Nephron progenitor cell (in vitro differentiated cells): ENCODE measurements at regions not wholly inside any gene's neighbourhood (a gene's known extent, or its start where the extent isn't known, plus 50 kb on each side); places are given as distances from the start of the nearest gene placed in this dataset.

Experiments
- DNase-seq: peaks from one replicate; pipeline ENCODE4 v3.0.0; 2021
- H3K27ac Mint-ChIP-seq: 2 replicates; pipeline ENCODE4 v1.8.0; 2021; ENCODE audit warnings: mild to moderate bottlenecking, moderate library complexity, mixed read lengths
- H3K27me3 Mint-ChIP-seq: 2 replicates; pipeline ENCODE4 v1.8.0; 2021; ENCODE audit warnings: mild to moderate bottlenecking, low read depth, mixed read lengths; ENCODE audit not compliant: poor library complexity
- H3K36me3 Mint-ChIP-seq: 2 replicates; pipeline ENCODE4 v1.8.0; 2021; ENCODE audit warnings: low read depth, mixed read lengths
- H3K4me1 Mint-ChIP-seq: 2 replicates; pipeline ENCODE4 v1.8.0; 2021; ENCODE audit warnings: mixed read lengths
- H3K4me3 Mint-ChIP-seq: 2 replicates; pipeline ENCODE4 v1.8.0; 2021; ENCODE audit warnings: mild to moderate bottlenecking, moderate library complexity, mixed read lengths
- H3K9me3 Mint-ChIP-seq: 2 replicates; pipeline ENCODE4 v1.8.0; 2021; ENCODE audit warnings: mild to moderate bottlenecking, moderate library complexity, mixed read lengths
- CTCF ChIP-seq: fragments of 200-600 bp; sonication (generic); IDR thresholded peaks from 2 replicates; pipeline ENCODE4 v1.5.0; 2021; ENCODE audit warnings: antibody characterized with exemption

GRCh38 chr18:28855524-28855923 lies 678.6 kb upstream of the CDH2 start:
- H3K4me1 Mint-ChIP-seq: no peaks in the 10 kb centered on the region
- no peaks in the 10 kb centered on the region for H3K9me3 Mint-ChIP-seq
- no peak for DNase-seq
- no peak for TF ChIP-seq CTCF
- H3K4me3 Mint-ChIP-seq: no peak overlapping the region
- no peaks in the 10 kb centered on the region for H3K36me3 Mint-ChIP-seq
- no peak overlapping the region for H3K27ac Mint-ChIP-seq
- no peaks in the 10 kb centered on the region for H3K27me3 Mint-ChIP-seq

- H3K36me3 Mint-ChIP-seq: no peaks in the 10 kb centered on the region
- no peak overlapping the region for H3K4me3 Mint-ChIP-seq
- no peak for TF ChIP-seq CTCF
- no peaks in the 10 kb centered on the region for H3K9me3 Mint-ChIP-seq
- DNase-seq: no peak
- H3K4me1 Mint-ChIP-seq: no peaks in the 10 kb centered on the region
- H3K27me3 Mint-ChIP-seq: no peaks in the 10 kb centered on the region
- no peak overlapping the region for H3K27ac Mint-ChIP-seq
These were observed 678.0 kb upstream of the CDH2 start for GRCh38 chr18:28854964-28855363.

- H3K4me1 Mint-ChIP-seq: no peaks in the 10 kb centered on the region
- no peak for TF ChIP-seq CTCF
- no peak overlapping the region for H3K4me3 Mint-ChIP-seq
- H3K27me3 Mint-ChIP-seq: peaks cover 4% of the 10 kb centered on the region
- H3K36me3 Mint-ChIP-seq: no peaks in the 10 kb centered on the region
- no peak for DNase-seq
- no peak overlapping the region for H3K27ac Mint-ChIP-seq
- peaks cover 5% of the 10 kb centered on the region for H3K9me3 Mint-ChIP-seq
These were observed 670.0 kb upstream of the CDH2 start for GRCh38 chr18:28846958-28847357.

GRCh38 chr18:28837100-28837499 lies 660.2 kb upstream of the CDH2 start:
- TF ChIP-seq CTCF: no peak
- H3K4me3 Mint-ChIP-seq: no peak overlapping the region
- H3K36me3 Mint-ChIP-seq: no peaks in the 10 kb centered on the region
- no peak for DNase-seq
- H3K4me1 Mint-ChIP-seq: no peaks in the 10 kb centered on the region
- no peak overlapping the region for H3K27ac Mint-ChIP-seq
- no peaks in the 10 kb centered on the region for H3K9me3 Mint-ChIP-seq
- H3K27me3 Mint-ChIP-seq: peaks cover 7% of the 10 kb centered on the region

GRCh38 chr18:28834889-28835288 lies 658.0 kb upstream of the CDH2 start:
- H3K9me3 Mint-ChIP-seq: no peaks in the 10 kb centered on the region
- no peaks in the 10 kb centered on the region for H3K36me3 Mint-ChIP-seq
- peaks cover 5% of the 10 kb centered on the region for H3K27me3 Mint-ChIP-seq
- no peak overlapping the region for H3K27ac Mint-ChIP-seq
- no peak overlapping the region for H3K4me3 Mint-ChIP-seq
- H3K4me1 Mint-ChIP-seq: no peaks in the 10 kb centered on the region
- no peak for TF ChIP-seq CTCF
- no peak for DNase-seq

- Mint-ChIP-seq H3K9me3 (no peaks in the 10 kb centered on the region), H3K27me3 (no peaks in the 10 kb centered on the region), H3K36me3 (no peaks in the 10 kb centered on the region), H3K4me3 (no peak overlapping the region), H3K27ac (no peak overlapping the region), H3K4me1 (peaks cover 11% of the 10 kb centered on the region)
- TF ChIP-seq CTCF: no peak
- DNase-seq: no peak
These were observed 655.0 kb upstream of the CDH2 start for GRCh38 chr18:28831908-28832307.
